ENCODE measurements at regions not wholly inside any gene's neighbourhood (a gene's known extent, or its start where the extent isn't known, plus 50 kb on each side); places are given as distances from the start of the nearest gene placed in this dataset.
A peak's percentile ranks its signal among the peaks of the same experiment; 100 is the strongest.

- DNase-seq (ENCODE audit: low spot score) = no peak
These were observed 304.5 kb downstream of the OTOL1 start for GRCh38 chr3:161800985-161801559.

- DNase-seq (ENCODE audit: low spot score) = no peak
These were observed 321.5 kb downstream of the OTOL1 start for GRCh38 chr3:161818106-161818505.

- DNase-seq (ENCODE audit: low spot score) = no peak
These were observed 325.0 kb downstream of the OTOL1 start for GRCh38 chr3:161821591-161821990.

GRCh38 chr3:161822291-161822690, 325.7 kb downstream of the OTOL1 start:
- no peak for DNase-seq (ENCODE audit: low spot score)

GRCh38 chr3:161823910-161824309, 327.3 kb downstream of the OTOL1 start:
- DNase-seq (ENCODE audit: low spot score) = no peak

- no peak for DNase-seq (ENCODE audit: low spot score)
These were observed 341.4 kb downstream of the OTOL1 start for GRCh38 chr3:161838021-161838420.

- no peak for DNase-seq (ENCODE audit: low spot score)
These were observed 351.8 kb downstream of the OTOL1 start for GRCh38 chr3:161848376-161848775.

GRCh38 chr3:161851941-161852566, 355.4 kb downstream of the OTOL1 start:
- DNase-seq (ENCODE audit: low spot score) = peak; percentile 38

- no peak for DNase-seq (ENCODE audit: low spot score)
These were observed 356.1 kb downstream of the OTOL1 start for GRCh38 chr3:161852744-161853143.

- peak; percentile 25 for DNase-seq (ENCODE audit: low spot score)
These were observed 357.7 kb downstream of the OTOL1 start for GRCh38 chr3:161854232-161854771.

- DNase-seq (ENCODE audit: low spot score) = no peak
These were observed 362.4 kb downstream of the OTOL1 start for GRCh38 chr3:161859057-161859456.

GRCh38 chr3:161859865-161860450, 363.4 kb downstream of the OTOL1 start:
- DNase-seq (ENCODE audit: low spot score) = no peak

GRCh38 chr3:161863775-161864174, 367.2 kb downstream of the OTOL1 start:
- no peak for DNase-seq (ENCODE audit: low spot score)

GRCh38 chr3:161866176-161866575, 369.6 kb downstream of the OTOL1 start:
- no peak for DNase-seq (ENCODE audit: low spot score)

- no peak for DNase-seq (ENCODE audit: low spot score)
These were observed 378.9 kb downstream of the OTOL1 start for GRCh38 chr3:161875483-161875882.

- no peak for DNase-seq (ENCODE audit: low spot score)
These were observed 382.9 kb downstream of the OTOL1 start for GRCh38 chr3:161879470-161879869.

GRCh38 chr3:161884830-161885229, 388.2 kb downstream of the OTOL1 start:
- no peak for DNase-seq (ENCODE audit: low spot score)

GRCh38 chr3:161890147-161890625, 393.6 kb downstream of the OTOL1 start:
- DNase-seq (ENCODE audit: low spot score) = no peak

- DNase-seq (ENCODE audit: low spot score) = no peak
These were observed 397.4 kb downstream of the OTOL1 start for GRCh38 chr3:161893972-161894371.

- no peak for DNase-seq (ENCODE audit: low spot score)
These were observed 398.0 kb downstream of the OTOL1 start for GRCh38 chr3:161894657-161895056.

- DNase-seq (ENCODE audit: low spot score) = no peak
These were observed 409.0 kb downstream of the OTOL1 start for GRCh38 chr3:161905520-161906132.

GRCh38 chr3:161913786-161914389, 417.3 kb downstream of the OTOL1 start:
- DNase-seq (ENCODE audit: low spot score) = no peak

Measured in activated CD4-positive, alpha-beta T cell treated with anti-CD3 and anti-CD28 coated beads, Interleukin-2, Interleukin-4, amounts not matched to agents 100 ng/mL and 50 ng/mL, durations not matched to agents 16 hours and 8 hours (primary cell).